ENCODE measurements at regions not wholly inside any gene's neighbourhood (a gene's known extent, or its start where the extent isn't known, plus 50 kb on each side); places are given as distances from the start of the nearest gene placed in this dataset.

GRCh38 chr5:111856876-111857466, 100.0 kb upstream of the NREP start:
- Histone ChIP-seq H3K27me3 (no peaks in the 10 kb centered on the region), H3K36me3 (no peaks in the 10 kb centered on the region), H3K9me3 (no peaks in the 10 kb centered on the region), H3K27ac (replicated peaks in 1 of 4) (no peak overlapping the region), H3K4me3 (no peak overlapping the region), H3K4me1 (peaks cover 16 to 23% (median 16%) of the 10 kb centered on the region in 4 donors)
- TF ChIP-seq POLR2AphosphoS5 (IDR thresholded peaks at IDR 0.05) (no peak), POLR2A (IDR thresholded peaks at IDR 0.05; ENCODE audit: low read depth) (no peak), CTCF (IDR thresholded peaks at IDR 0.05) (no peak), EP300 (IDR thresholded peaks at IDR 0.05) (no peak)
- no peak for DNase-seq (ENCODE audit: extremely low spot score)
- intact Hi-C loops (cut with DNase I), result no loop called here
- 86% methylated on average over 5 of the region's 5 CpGs for WGBS

- 91% methylated on average over 1 of the region's 1 CpG for WGBS
- intact Hi-C loops (cut with DNase I), result no loop called here
- no peak for TF ChIP-seq EP300 (IDR thresholded peaks at IDR 0.05)
- TF ChIP-seq POLR2AphosphoS5 (IDR thresholded peaks at IDR 0.05), result no peak
- no peak for TF ChIP-seq CTCF (IDR thresholded peaks at IDR 0.05)
- TF ChIP-seq POLR2A (IDR thresholded peaks at IDR 0.05; ENCODE audit: low read depth), result no peak
- Histone ChIP-seq H3K4me3 (no peak overlapping the region), H3K9me3 (no peaks in the 10 kb centered on the region), H3K27me3 (no peaks in the 10 kb centered on the region), H3K4me1 (peaks cover 13 to 23% (median 16%) of the 10 kb centered on the region in 4 donors), H3K36me3 (no peaks in the 10 kb centered on the region), H3K27ac (replicated peaks in 1 of 4) (no peak overlapping the region)
- DNase-seq (ENCODE audit: extremely low spot score), result no peak
Measured at GRCh38 chr5:111855356-111855755, 98.4 kb upstream of the NREP start.

GRCh38 chr5:111854186-111854585, 97.2 kb upstream of the NREP start:
- peaks cover 2 to 11% (median 5%) of the 10 kb centered on the region in 4 donors for H3K4me1 ChIP-seq
- TF ChIP-seq EP300 (IDR thresholded peaks at IDR 0.05) (no peak), POLR2AphosphoS5 (IDR thresholded peaks at IDR 0.05) (no peak), POLR2A (IDR thresholded peaks at IDR 0.05; ENCODE audit: low read depth) (no peak), CTCF (IDR thresholded peaks at IDR 0.05) (no peak)
- no peak overlapping the region for H3K27ac ChIP-seq (replicated peaks in 1 of 4)
- H3K9me3 ChIP-seq, result peaks cover 0 to 4% (median 0%) of the 10 kb centered on the region in 4 donors
- intact Hi-C loops (cut with DNase I), result no loop called here
- H3K36me3 ChIP-seq, result no peaks in the 10 kb centered on the region
- no peak for DNase-seq (ENCODE audit: extremely low spot score)
- no peak overlapping the region for H3K4me3 ChIP-seq
- WGBS, result 21% methylated on average over 2 of the region's 2 CpGs
- no peaks in the 10 kb centered on the region for H3K27me3 ChIP-seq

DNA sequence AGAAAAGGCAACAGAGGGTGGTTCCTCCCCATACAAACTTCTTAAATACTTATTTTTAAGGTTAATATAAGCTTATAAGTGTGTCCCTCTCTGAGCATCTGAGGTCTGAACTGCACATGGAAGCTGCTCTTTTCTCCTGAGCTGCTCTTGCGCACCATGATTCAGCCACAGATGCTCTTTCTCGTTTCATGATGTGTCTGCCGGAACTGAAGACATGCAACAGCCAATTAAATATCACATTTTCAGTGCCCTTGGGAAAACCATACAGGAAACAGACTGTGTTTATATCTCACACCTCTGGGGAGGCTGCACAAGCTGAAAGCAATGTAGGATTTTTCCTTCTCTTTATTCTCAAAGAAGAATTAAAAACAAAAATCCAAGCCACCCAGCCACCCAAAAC, 96.8 kb upstream of the NREP start:
- Histone ChIP-seq H3K4me1 (peaks cover 0 to 11% (median under 1%) of the 10 kb centered on the region in 4 donors), H3K27me3 (no peaks in the 10 kb centered on the region), H3K36me3 (no peaks in the 10 kb centered on the region), H3K27ac (replicated peaks in 1 of 4) (no peak overlapping the region), H3K9me3 (peaks cover 0 to 4% (median 0%) of the 10 kb centered on the region in 4 donors), H3K4me3 (no peak overlapping the region)
- DNase-seq (ENCODE audit: extremely low spot score), result no peak
- no peak for TF ChIP-seq CTCF (IDR thresholded peaks at IDR 0.05)
- no peak for TF ChIP-seq POLR2A (IDR thresholded peaks at IDR 0.05; ENCODE audit: low read depth)
- TF ChIP-seq POLR2AphosphoS5 (IDR thresholded peaks at IDR 0.05), result no peak
- no peak for TF ChIP-seq EP300 (IDR thresholded peaks at IDR 0.05)
- intact Hi-C loops (cut with DNase I), result no loop called here
- WGBS, result 46% methylated on average over 3 of the region's 3 CpGs
